Esophagus muscularis mucosa (tissue), 2 donors: ENCODE measurements at regions not wholly inside any gene's neighbourhood (a gene's known extent, or its start where the extent isn't known, plus 50 kb on each side); places are given as distances from the start of the nearest gene placed in this dataset.

ENCODE experiments used
- EP300 ChIP-seq: sonication (generic); formaldehyde crosslinking; IDR thresholded peaks from one replicate; pipeline ENCODE4 v1.6.1; 2017; ENCODE audit warnings: antibody characterized with exemption
- POLR2A ChIP-seq: fragments of 450-650 bp; IDR thresholded peaks from one replicate; pipeline ENCODE4 v1.6.1; 2017; ENCODE audit warnings: antibody characterized with exemption, moderate library complexity, mild to moderate bottlenecking, low read depth

DNA sequence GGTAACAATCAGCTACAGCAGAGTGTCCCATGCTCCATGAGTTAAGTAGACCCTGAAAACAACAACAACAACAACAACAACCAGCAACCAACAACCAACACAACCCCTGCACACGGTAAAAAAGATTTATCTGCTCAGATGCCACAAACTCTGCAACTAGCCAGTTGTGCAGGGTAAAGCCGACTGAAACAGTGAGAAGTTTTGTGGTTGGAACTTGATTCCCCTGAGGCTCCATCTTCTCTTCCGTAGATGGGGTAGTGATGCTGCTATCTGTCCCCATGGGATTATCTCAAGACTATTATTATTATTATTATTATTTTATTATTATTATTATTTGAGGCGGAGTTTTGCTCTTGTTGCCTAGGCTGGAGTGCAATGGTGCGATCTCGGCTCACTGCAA is 50.6 kb upstream of the RAPGEF2 start:
- TF ChIP-seq EP300 (no peak), POLR2A (no peak)
